ENCODE measurements at regions not wholly inside any gene's neighbourhood (a gene's known extent, or its start where the extent isn't known, plus 50 kb on each side); places are given as distances from the start of the nearest gene placed in this dataset.

GRCh38 chr14:51500776-51501175 is 150.9 kb upstream of the FRMD6 start:
- WGBS (ENCODE audit: insufficient coverage): no CpG with 5 or more reads among the region's 1 CpG
- no peaks in the 10 kb centered on the region for H3K4me1 ChIP-seq (ENCODE audit: control insufficient read depth in 1 of 2, extremely low read depth in 1 of 2, insufficient read depth in 2 of 2, low read length in 2 of 2)
- Mint-ChIP-seq H3K36me3 (no peaks in the 10 kb centered on the region), H3K27me3 (peaks cover 13 to 17% of the 10 kb centered on the region in 2 donors), H3K27ac (no peak overlapping the region), H3K9me3 (peaks cover 0 to 13% (median 4%) of the 10 kb centered on the region in 3 donors), H3K4me1 (no peaks in the 10 kb centered on the region), H3K4me3 (no peak overlapping the region)
- no peak for DNase-seq
- no peak overlapping the region for H3K4me3 ChIP-seq (ENCODE audit: control insufficient read depth in 1 of 2, extremely low read depth in 1 of 2, low read length in 1 of 2)
- ChIA-PET CTCF (interaction anchor here in 1 of 2 donors (0.5 kb wide), 1 partner anchor 279 kb away, joined by 3 read pairs; no protein-coding TSS in a partner anchor), POLR2A (no interaction called here)
- ATAC-seq (replicated peaks in 1 of 4): no peak
- H3K27me3 ChIP-seq (replicated peaks in 1 of 2; ENCODE audit: control insufficient read depth in 2 of 2, extremely low read depth in 1 of 2, insufficient read depth in 2 of 2, low read length in 1 of 2): peaks cover 0 to 3% of the 10 kb centered on the region in 2 experiments
- H3K27ac ChIP-seq (ENCODE audit: low read length): no peak overlapping the region
- no peaks in the 10 kb centered on the region for H3K9me3 ChIP-seq
- H3K36me3 ChIP-seq (ENCODE audit: control insufficient read depth in 2 of 2, extremely low read depth in 1 of 2, insufficient read depth in 1 of 2, low read length in 1 of 2): no peaks in the 10 kb centered on the region

- Histone ChIP-seq H3K36me3 (ENCODE audit: control insufficient read depth in 2 of 2, extremely low read depth in 1 of 2, insufficient read depth in 1 of 2, low read length in 1 of 2) (no peaks in the 10 kb centered on the region), H3K27ac (ENCODE audit: low read length) (no peak overlapping the region), H3K9me3 (no peaks in the 10 kb centered on the region), H3K27me3 (replicated peaks in 1 of 2; ENCODE audit: control insufficient read depth in 2 of 2, extremely low read depth in 1 of 2, insufficient read depth in 2 of 2, low read length in 1 of 2) (peaks cover 0 to 3% of the 10 kb centered on the region in 2 experiments), H3K4me3 (ENCODE audit: control insufficient read depth in 1 of 2, extremely low read depth in 1 of 2, low read length in 1 of 2) (no peak overlapping the region), H3K4me1 (ENCODE audit: control insufficient read depth in 1 of 2, extremely low read depth in 1 of 2, insufficient read depth in 2 of 2, low read length in 2 of 2) (no peaks in the 10 kb centered on the region)
- Mint-ChIP-seq H3K27ac (no peak overlapping the region), H3K9me3 (peaks cover 0 to 11% (median 3%) of the 10 kb centered on the region in 3 donors), H3K27me3 (peaks cover 19 to 24% of the 10 kb centered on the region in 2 donors), H3K4me1 (no peaks in the 10 kb centered on the region), H3K4me3 (no peak overlapping the region), H3K36me3 (no peaks in the 10 kb centered on the region)
- DNase-seq (no peak), ATAC-seq (replicated peaks in 1 of 4) (no peak)
- ChIA-PET CTCF (no interaction called here), POLR2A (interaction anchor here in 1 of 2 donors (0.6 kb wide), 1 partner anchor 1562 kb away, joined by 3 read pairs; no protein-coding TSS in a partner anchor)
Measured at GRCh38 chr14:51501746-51502145, 150.0 kb upstream of the FRMD6 start.

- Mint-ChIP-seq H3K36me3 (no peaks in the 10 kb centered on the region), H3K4me1 (no peaks in the 10 kb centered on the region), H3K9me3 (peaks cover 0 to 9% (median 0%) of the 10 kb centered on the region in 3 donors), H3K27ac (no peak overlapping the region), H3K4me3 (no peak overlapping the region), H3K27me3 (peaks cover 29 to 30% of the 10 kb centered on the region in 2 donors)
- CTCF ChIA-PET: interaction anchor here in 1 of 2 donors (0.8 kb wide), 1 partner anchor 17 kb away, joined by 4 read pairs; no protein-coding TSS in a partner anchor
- H3K4me1 ChIP-seq (ENCODE audit: control insufficient read depth in 1 of 2, extremely low read depth in 1 of 2, insufficient read depth in 2 of 2, low read length in 2 of 2): no peaks in the 10 kb centered on the region
- WGBS (ENCODE audit: insufficient coverage): 88% methylated on average over 1 of the region's 1 CpG
- ATAC-seq (replicated peaks in 1 of 4): no peak
- POLR2A ChIA-PET: interaction anchor here in 1 of 2 donors (0.6 kb wide), 1 partner anchor 38 kb away, joined by 6 read pairs; no protein-coding TSS in a partner anchor
- no peak for DNase-seq
- no peak overlapping the region for H3K4me3 ChIP-seq (ENCODE audit: control insufficient read depth in 1 of 2, extremely low read depth in 1 of 2, low read length in 1 of 2)
- H3K27ac ChIP-seq (ENCODE audit: low read length): no peak overlapping the region
- H3K27me3 ChIP-seq (replicated peaks in 1 of 2; ENCODE audit: control insufficient read depth in 2 of 2, extremely low read depth in 1 of 2, insufficient read depth in 2 of 2, low read length in 1 of 2): peaks cover 0 to 13% of the 10 kb centered on the region in 2 experiments
- no peaks in the 10 kb centered on the region for H3K9me3 ChIP-seq
- H3K36me3 ChIP-seq (ENCODE audit: control insufficient read depth in 2 of 2, extremely low read depth in 1 of 2, insufficient read depth in 1 of 2, low read length in 1 of 2): no peaks in the 10 kb centered on the region
Measured at GRCh38 chr14:51504669-51505068, 147.0 kb upstream of the FRMD6 start.

GRCh38 chr14:51507511-51507905 is 144.2 kb upstream of the FRMD6 start:
- ChIA-PET CTCF (interaction anchor here in 1 of 2 donors (0.6 to 0.7 kb wide), 2 partner anchors 82 to 1554 kb away, joined by 3 to 9 read pairs; no protein-coding TSS in a partner anchor), POLR2A (no interaction called here)
- DNase-seq: no peak
- Histone ChIP-seq H3K36me3 (ENCODE audit: control insufficient read depth in 2 of 2, extremely low read depth in 1 of 2, insufficient read depth in 1 of 2, low read length in 1 of 2) (no peaks in the 10 kb centered on the region), H3K9me3 (no peaks in the 10 kb centered on the region), H3K27me3 (replicated peaks in 1 of 2; ENCODE audit: control insufficient read depth in 2 of 2, extremely low read depth in 1 of 2, insufficient read depth in 2 of 2, low read length in 1 of 2) (peaks cover 0 to 13% of the 10 kb centered on the region in 2 experiments), H3K4me3 (ENCODE audit: control insufficient read depth in 1 of 2, extremely low read depth in 1 of 2, low read length in 1 of 2) (no peak overlapping the region), H3K4me1 (ENCODE audit: control insufficient read depth in 1 of 2, extremely low read depth in 1 of 2, insufficient read depth in 2 of 2, low read length in 2 of 2) (no peaks in the 10 kb centered on the region), H3K27ac (ENCODE audit: low read length) (no peak overlapping the region)
- Mint-ChIP-seq H3K27me3 (peaks cover 30 to 31% of the 10 kb centered on the region in 2 donors), H3K4me3 (no peak overlapping the region), H3K9me3 (peaks cover 0 to 5% (median 0%) of the 10 kb centered on the region in 3 donors), H3K27ac (no peak overlapping the region), H3K4me1 (no peaks in the 10 kb centered on the region), H3K36me3 (no peaks in the 10 kb centered on the region)
- ATAC-seq (replicated peaks in 1 of 4): no peak
- WGBS (ENCODE audit: insufficient coverage): no CpG with 5 or more reads among the region's 2 CpGs

GRCh38 chr14:51507906-51508511 is 143.7 kb upstream of the FRMD6 start:
- DNase-seq (no peak), ATAC-seq (replicated peaks in 1 of 4) (no peak)
- Mint-ChIP-seq H3K36me3 (no peaks in the 10 kb centered on the region), H3K4me1 (no peaks in the 10 kb centered on the region), H3K27me3 (peaks cover 28 to 31% of the 10 kb centered on the region in 2 donors), H3K9me3 (no peaks in the 10 kb centered on the region), H3K27ac (no peak overlapping the region), H3K4me3 (no peak overlapping the region)
- CTCF ChIA-PET: interaction anchor here in 1 of 2 donors (0.6 kb wide), 1 partner anchor 1554 kb away, joined by 9 read pairs; no protein-coding TSS in a partner anchor
- H3K27me3 ChIP-seq (replicated peaks in 1 of 2; ENCODE audit: control insufficient read depth in 2 of 2, extremely low read depth in 1 of 2, insufficient read depth in 2 of 2, low read length in 1 of 2): peaks cover 0 to 17% of the 10 kb centered on the region in 2 experiments
- H3K4me1 ChIP-seq (ENCODE audit: control insufficient read depth in 1 of 2, extremely low read depth in 1 of 2, insufficient read depth in 2 of 2, low read length in 2 of 2): no peaks in the 10 kb centered on the region
- WGBS (ENCODE audit: insufficient coverage): 68% methylated on average over 5 of the region's 13 CpGs
- H3K4me3 ChIP-seq (ENCODE audit: control insufficient read depth in 1 of 2, extremely low read depth in 1 of 2, low read length in 1 of 2): no peak overlapping the region
- POLR2A ChIA-PET: no interaction called here
- no peak overlapping the region for H3K27ac ChIP-seq (ENCODE audit: low read length)
- H3K9me3 ChIP-seq: no peaks in the 10 kb centered on the region
- H3K36me3 ChIP-seq (ENCODE audit: control insufficient read depth in 2 of 2, extremely low read depth in 1 of 2, insufficient read depth in 1 of 2, low read length in 1 of 2): no peaks in the 10 kb centered on the region

- no peak overlapping the region for H3K27ac ChIP-seq (ENCODE audit: low read length)
- H3K4me3 Mint-ChIP-seq: no peak overlapping the region
- H3K36me3 Mint-ChIP-seq: no peaks in the 10 kb centered on the region
- ChIA-PET CTCF (no interaction called here), POLR2A (no interaction called here)
- H3K4me3 ChIP-seq (ENCODE audit: control insufficient read depth in 1 of 2, extremely low read depth in 1 of 2, low read length in 1 of 2): no peak overlapping the region
- no peak overlapping the region for H3K27ac Mint-ChIP-seq
- H3K36me3 ChIP-seq (ENCODE audit: control insufficient read depth in 2 of 2, extremely low read depth in 1 of 2, insufficient read depth in 1 of 2, low read length in 1 of 2): no peaks in the 10 kb centered on the region
- H3K27me3 Mint-ChIP-seq: peaks cover 16% of the 10 kb centered on the region in 2 donors
- no peaks in the 10 kb centered on the region for H3K4me1 ChIP-seq (ENCODE audit: control insufficient read depth in 1 of 2, extremely low read depth in 1 of 2, insufficient read depth in 2 of 2, low read length in 2 of 2)
- H3K9me3 ChIP-seq: no peaks in the 10 kb centered on the region
- ATAC-seq (replicated peaks in 1 of 4): no peak
- DNase-seq: no peak
- no peaks in the 10 kb centered on the region for H3K9me3 Mint-ChIP-seq
- H3K27me3 ChIP-seq (replicated peaks in 1 of 2; ENCODE audit: control insufficient read depth in 2 of 2, extremely low read depth in 1 of 2, insufficient read depth in 2 of 2, low read length in 1 of 2): peaks cover 0 to 17% of the 10 kb centered on the region in 2 experiments
- H3K4me1 Mint-ChIP-seq: no peaks in the 10 kb centered on the region
Measured at GRCh38 chr14:51511265-51511664, 140.4 kb upstream of the FRMD6 start.

All from T-cell (primary cell).